Lower lobe of right lung (tissue), 2 donors: ENCODE measurements at regions not wholly inside any gene's neighbourhood (a gene's known extent, or its start where the extent isn't known, plus 50 kb on each side); places are given as distances from the start of the nearest gene placed in this dataset.

ENCODE experiments used
- ATAC-seq, 2 donors: fragments of 200-7000 bp; cut with Tn5 transposase; one replicate each; pipeline ENCODE4 v1.9.1; 2020 to 2022; ENCODE audit warnings: mild to moderate bottlenecking in 2 of 2, moderate library complexity in 2 of 2
- DNase-seq: peaks from one replicate; pipeline ENCODE4 v3.0.0-alpha.2; 2020
- H3K27ac ChIP-seq: fragments of 200-600 bp; one replicate; pipeline ENCODE4 v1.8.0; 2022
- H3K27me3 ChIP-seq: fragments of 200-600 bp; one replicate; pipeline ENCODE4 v1.8.0; 2022; ENCODE audit warnings: low read depth
- H3K36me3 ChIP-seq: fragments of 200-600 bp; one replicate; pipeline ENCODE4 v1.8.0; 2022; ENCODE audit warnings: mild to moderate bottlenecking
- H3K4me1 ChIP-seq: fragments of 200-600 bp; one replicate; pipeline ENCODE4 v1.8.0; 2022
- H3K4me3 ChIP-seq: fragments of 200-600 bp; one replicate; pipeline ENCODE4 v1.8.0; 2022; ENCODE audit warnings: mild to moderate bottlenecking
- H3K9me3 ChIP-seq: fragments of 200-600 bp; one replicate; pipeline ENCODE4 v1.8.0; 2022
- CTCF ChIP-seq: fragments of 200-600 bp; IDR thresholded peaks from one replicate; pipeline ENCODE4 v1.8.0; 2022; ENCODE audit warnings: antibody characterized with exemption, mild to moderate bottlenecking
- intact Hi-C: fragments of 100-400 bp; cut with DNase I; formaldehyde crosslinking; loops from one replicate; pipeline ENCODE4 v1.11.0; 2022
- donor health status: DM: no; HTN: yes; CAD: no; lungs with severe emphysema.

- H3K27ac ChIP-seq = no peak overlapping the region
- intact Hi-C loops = no loop called here
- no peaks in the 10 kb centered on the region for H3K27me3 ChIP-seq
- no peak overlapping the region for H3K4me3 ChIP-seq
- H3K36me3 ChIP-seq = no peaks in the 10 kb centered on the region
- H3K9me3 ChIP-seq = no peaks in the 10 kb centered on the region
- DNase-seq (no peak), ATAC-seq (no peak)
- H3K4me1 ChIP-seq = no peaks in the 10 kb centered on the region
- TF ChIP-seq CTCF = no peak
Measured at GRCh38 chrX:140848800-140849199, 139.2 kb downstream of the LINC00632 start.

GRCh38 chrX:140860718-140861117 lies 141.7 kb upstream of the SPANXB1 start:
- intact Hi-C loops = no loop called here

GRCh38 chrX:140866446-140866845 lies 135.9 kb upstream of the SPANXB1 start:
- Histone ChIP-seq H3K4me1 (no peaks in the 10 kb centered on the region), H3K36me3 (no peaks in the 10 kb centered on the region), H3K27ac (no peak overlapping the region), H3K9me3 (no peaks in the 10 kb centered on the region), H3K4me3 (no peak overlapping the region), H3K27me3 (no peaks in the 10 kb centered on the region)
- intact Hi-C loops = no loop called here
- DNase-seq (no peak), ATAC-seq (no peak)
- no peak for TF ChIP-seq CTCF

More at GRCh38 chrX:140860718-140861117, 141.7 kb upstream of the SPANXB1 start:
- Histone ChIP-seq H3K27me3 (no peaks in the 10 kb centered on the region), H3K36me3 (no peaks in the 10 kb centered on the region), H3K4me3 (no peak overlapping the region), H3K4me1 (no peaks in the 10 kb centered on the region), H3K9me3 (no peaks in the 10 kb centered on the region), H3K27ac (no peak overlapping the region)
- TF ChIP-seq CTCF = no peak
- no peak for ATAC-seq
- DNase-seq = no peak

- H3K4me1 ChIP-seq = no peaks in the 10 kb centered on the region
- no peaks in the 10 kb centered on the region for H3K27me3 ChIP-seq
- TF ChIP-seq CTCF = no peak
- H3K36me3 ChIP-seq = no peaks in the 10 kb centered on the region
- no peak for DNase-seq
- intact Hi-C loops = no loop called here
- no peak overlapping the region for H3K4me3 ChIP-seq
- no peak overlapping the region for H3K27ac ChIP-seq
- no peak for ATAC-seq
- no peaks in the 10 kb centered on the region for H3K9me3 ChIP-seq
Measured at GRCh38 chrX:140912606-140913005, 89.8 kb upstream of the SPANXB1 start.

- intact Hi-C loops = no loop called here
- Histone ChIP-seq H3K4me3 (no peak overlapping the region), H3K27ac (no peak overlapping the region), H3K4me1 (no peaks in the 10 kb centered on the region), H3K36me3 (no peaks in the 10 kb centered on the region), H3K9me3 (no peaks in the 10 kb centered on the region), H3K27me3 (no peaks in the 10 kb centered on the region)
- TF ChIP-seq CTCF = no peak
- DNase-seq (no peak), ATAC-seq (no peak)
Measured at GRCh38 chrX:140913802-140914501, 88.4 kb upstream of the SPANXB1 start.
